Renal cortical epithelial cell (primary cell): ENCODE measurements at regions not wholly inside any gene's neighbourhood (a gene's known extent, or its start where the extent isn't known, plus 50 kb on each side); places are given as distances from the start of the nearest gene placed in this dataset.
A peak's percentile ranks its signal among the peaks of the same experiment; 100 is the strongest.

Experiments used
- DNase-seq: peaks from one replicate; pipeline ENCODE4 v3.0.0-alpha.2; 2011; ENCODE audit warnings: low read depth

- no peak for DNase-seq
Observed at GRCh38 chrX:42946544-42947194, 168.7 kb upstream of the PPP1R2C start.

GRCh38 chrX:42948723-42949657, 171.0 kb upstream of the PPP1R2C start:
- no peak for DNase-seq

- no peak for DNase-seq
Observed at GRCh38 chrX:42951747-42952146, 173.8 kb upstream of the PPP1R2C start.

- peak; percentile 64 for DNase-seq
Observed at GRCh38 chrX:42952621-42953020, 174.7 kb upstream of the PPP1R2C start.

- DNase-seq, result no peak
Observed at GRCh38 chrX:42954880-42955279, 176.9 kb upstream of the PPP1R2C start.

- DNase-seq, result no peak
Observed at GRCh38 chrX:42955349-42955748, 177.4 kb upstream of the PPP1R2C start.

GRCh38 chrX:42967681-42968300, 189.8 kb upstream of the PPP1R2C start:
- peak; percentile 12 for DNase-seq

- DNase-seq, result no peak
Observed at GRCh38 chrX:42973321-42973720, 195.4 kb upstream of the PPP1R2C start.

- no peak for DNase-seq
Observed at GRCh38 chrX:42975906-42976305, 197.9 kb upstream of the PPP1R2C start.

GRCh38 chrX:42976746-42977366, 198.9 kb upstream of the PPP1R2C start:
- no peak for DNase-seq

GRCh38 chrX:42978655-42979379, 200.9 kb upstream of the PPP1R2C start:
- peak; percentile 83 for DNase-seq

GRCh38 chrX:42988700-42989099, 210.7 kb upstream of the PPP1R2C start:
- no peak for DNase-seq

- DNase-seq, result peak; percentile 64
Observed at GRCh38 chrX:42992199-42992943, 214.4 kb upstream of the PPP1R2C start.

GRCh38 chrX:42996861-42997260, 218.9 kb upstream of the PPP1R2C start:
- DNase-seq, result peak; percentile 22

- no peak for DNase-seq
Observed at GRCh38 chrX:43000121-43000520, 222.2 kb upstream of the PPP1R2C start.

GRCh38 chrX:43002526-43003203, 224.7 kb upstream of the PPP1R2C start:
- peak; percentile 23 for DNase-seq

GRCh38 chrX:43003204-43003565, 225.2 kb upstream of the PPP1R2C start:
- DNase-seq, result no peak

GRCh38 chrX:43003939-43004338, 226.0 kb upstream of the PPP1R2C start:
- DNase-seq, result no peak

- no peak for DNase-seq
Observed at GRCh38 chrX:43005561-43005960, 227.6 kb upstream of the PPP1R2C start.

GRCh38 chrX:43008356-43008755, 230.4 kb upstream of the PPP1R2C start:
- no peak for DNase-seq
